H1 (cell line): ENCODE measurements at regions not wholly inside any gene's neighbourhood (a gene's known extent, or its start where the extent isn't known, plus 50 kb on each side); places are given as distances from the start of the nearest gene placed in this dataset.

Source experiments
- CTCF ChIA-PET: fragments of 300-600 bp; sonication (Branson Sonifier 250); formaldehyde crosslinking; loops from one replicate; lab custom pipeline; 2021; ENCODE audit not compliant: partially characterized antibody; lab: Charles Lee
- POLR2A ChIA-PET: fragments of 300-600 bp; sonication (Branson Sonifier 250); formaldehyde crosslinking; loops from one replicate; lab custom pipeline; 2021; ENCODE audit warnings: inconsistent platforms; ENCODE audit not compliant: partially characterized antibody; lab: Charles Lee
- DNase-seq, 2 experiments: peaks; one replicate each; pipeline versions ENCODE4 v3.0.0 to v3.0.0-alpha.2; 2010 to 2022; ENCODE audit warnings: low spot score in 2 of 2, low read depth in 1 of 2, mixed read lengths in 1 of 2
- FAIRE-seq: peaks from 2 replicates; lab custom pipeline; 2011; peaks lifted over from hg19 to GRCh38; lab: Jason Lieb, UNC
- H2AFZ ChIP-seq: 2 replicates; pipeline ENCODE4 v1.8.1; 2012; ENCODE audit warnings: low read length, inconsistent platforms
- H2AK5ac ChIP-seq: 2 replicates; pipeline ENCODE4 v1.6.1; 2013; ENCODE audit warnings: low read depth, low read length
- H2BK120ac ChIP-seq: replicated peaks from 2 replicates; pipeline ENCODE3; 2013; ENCODE audit warnings: low read depth, low read length, inconsistent platforms
- H2BK12ac ChIP-seq: 2 replicates; pipeline ENCODE4 v1.6.1; 2013; ENCODE audit warnings: low read depth, low read length
- H2BK15ac ChIP-seq: 2 replicates; pipeline ENCODE4 v1.6.1; 2013; ENCODE audit warnings: low read length
- H2BK20ac ChIP-seq: 2 replicates; pipeline ENCODE4 v1.6.1; 2013; ENCODE audit warnings: low read length
- H2BK5ac ChIP-seq: 2 replicates; pipeline ENCODE4 v1.6.1; 2013; ENCODE audit warnings: low read depth, low read length
- H3K14ac ChIP-seq: 2 replicates; pipeline ENCODE4 v1.6.1; 2013; ENCODE audit warnings: inconsistent platforms; ENCODE audit not compliant: insufficient read length
- H3K18ac ChIP-seq: 2 replicates; pipeline ENCODE4 v1.6.1; 2013; ENCODE audit warnings: low read length; ENCODE audit errors: extremely low read depth
- H3K23ac ChIP-seq: 2 replicates; pipeline ENCODE4 v1.6.1; 2013; ENCODE audit warnings: inconsistent platforms; ENCODE audit not compliant: insufficient read length
- H3K23me2 ChIP-seq: 2 replicates; pipeline ENCODE4 v1.6.1; 2013; ENCODE audit warnings: low read depth, low read length
- H3K27ac ChIP-seq: 2 replicates; pipeline ENCODE4 v1.6.1; 2011; ENCODE audit warnings: low read depth, low read length, inconsistent platforms
- H3K27me3 ChIP-seq, 4 experiments: replicated peaks in 1 of 4; 1 replicate in 1 of 4; 2 replicates in 3 of 4; pipeline versions ENCODE4 v1.6.1 to v1.8.1; 2011 to 2013; ENCODE audit warnings: low read length in 3 of 4, mild to moderate bottlenecking in 3 of 4, inconsistent platforms in 2 of 4, mixed read lengths in 2 of 4, moderate library complexity in 1 of 4; ENCODE audit not compliant: control insufficient read depth in 3 of 4, insufficient read depth in 3 of 4; ENCODE audit errors: extremely low read depth in 1 of 4
- H3K36me3 ChIP-seq, 4 experiments: 2 replicates each; pipeline versions ENCODE4 v1.6.1 to v1.8.1; 2011 to 2013; ENCODE audit warnings: mild to moderate bottlenecking in 4 of 4, low read length in 3 of 4, moderate library complexity in 2 of 4, control low read depth in 1 of 4, inconsistent platforms in 1 of 4; ENCODE audit not compliant: insufficient read depth in 4 of 4, control insufficient read depth in 2 of 4
- H3K4ac ChIP-seq: replicated peaks from 2 replicates; pipeline ENCODE3; 2013; ENCODE audit warnings: low read length, low read depth, mixed read lengths, inconsistent platforms; ENCODE audit not compliant: insufficient read length
- H3K4me1 ChIP-seq, 4 experiments: replicated peaks in 1 of 4; 1 replicate in 1 of 4; 2 replicates in 3 of 4; pipeline versions ENCODE4 v1.6.1 to v1.8.1; 2011 to 2013; ENCODE audit warnings: low read length in 3 of 4, inconsistent platforms in 2 of 4, mixed read lengths in 1 of 4; ENCODE audit not compliant: insufficient read depth in 4 of 4, control insufficient read depth in 3 of 4
- H3K4me2 ChIP-seq, 2 experiments: 2 replicates each; pipeline versions ENCODE4 v1.6.1 to v1.8.1; 2011 to 2013; ENCODE audit warnings: low read depth in 2 of 2, low read length in 2 of 2, control low read depth in 1 of 2, inconsistent platforms in 1 of 2, mild to moderate bottlenecking in 1 of 2; ENCODE audit not compliant: insufficient read depth in 1 of 2
- H3K4me3 ChIP-seq, 4 experiments: fragments of 200-600, 300-600 bp in 1 of 4; sonication (generic), shearing (Covaris generic), sonication (Bioruptor Twin) in 1 of 4; 2 replicates each; pipeline versions ENCODE4 v1.5.1 to v1.8.1; 2011 to 2016; ENCODE audit warnings: low read length in 4 of 4, low read depth in 3 of 4, control low read depth in 2 of 4, inconsistent platforms in 2 of 4, mild to moderate bottlenecking in 2 of 4, mixed read lengths in 1 of 4, moderate library complexity in 1 of 4; ENCODE audit not compliant: insufficient read depth in 2 of 4; ENCODE audit errors: extremely low read depth in 1 of 4
- H3K56ac ChIP-seq: replicated peaks from 2 replicates; pipeline ENCODE3; 2013; ENCODE audit warnings: low read depth, mild to moderate bottlenecking, mixed read lengths, low read length, inconsistent platforms; ENCODE audit not compliant: insufficient read length
- H3K79me1 ChIP-seq: 2 replicates; pipeline ENCODE4 v1.6.1; 2013; ENCODE audit warnings: low read depth, low read length, control low read depth
- H3K79me2 ChIP-seq, 2 experiments: 2 replicates each; pipeline versions ENCODE4 v1.6.1 to v1.8.1; 2012 to 2013; ENCODE audit warnings: low read length in 2 of 2, mild to moderate bottlenecking in 2 of 2, inconsistent platforms in 1 of 2; ENCODE audit not compliant: insufficient read depth in 2 of 2, control insufficient read depth in 1 of 2
- H3K9ac ChIP-seq, 4 experiments: replicated peaks in 1 of 4; 1 replicate in 1 of 4; 2 replicates in 3 of 4; pipeline versions ENCODE4 v1.6.1 to v1.8.1; 2011 to 2013; ENCODE audit warnings: low read depth in 3 of 4, low read length in 3 of 4, control low read depth in 2 of 4, mild to moderate bottlenecking in 2 of 4, moderate library complexity in 2 of 4, inconsistent platforms in 1 of 4; ENCODE audit errors: extremely low read depth in 1 of 4
- H3K9me3 ChIP-seq, 2 experiments: 2 replicates each; pipeline versions ENCODE4 v1.6.1 to v1.8.1; 2012 to 2013; ENCODE audit warnings: mild to moderate bottlenecking in 2 of 2, moderate library complexity in 2 of 2, control low read depth in 1 of 2, inconsistent platforms in 1 of 2, low read depth in 1 of 2, low read length in 1 of 2, mixed read lengths in 1 of 2; ENCODE audit not compliant: insufficient read depth in 2 of 2
- H4K20me1 ChIP-seq, 2 experiments: replicated peaks in 1 of 2; 2 replicates each; pipeline versions ENCODE3 to v1.8.1; 2011 to 2013; ENCODE audit warnings: inconsistent platforms in 2 of 2, low read length in 2 of 2, mild to moderate bottlenecking in 1 of 2; ENCODE audit not compliant: insufficient read depth in 2 of 2, control insufficient read depth in 1 of 2
- H4K5ac ChIP-seq: 2 replicates; pipeline ENCODE4 v1.6.1; 2013; ENCODE audit warnings: low read length, low read depth, mixed read lengths, inconsistent platforms; ENCODE audit not compliant: insufficient read length
- H4K8ac ChIP-seq: 2 replicates; pipeline ENCODE4 v1.8.0; 2013; ENCODE audit warnings: mild to moderate bottlenecking, moderate library complexity, low read length, inconsistent platforms; ENCODE audit not compliant: insufficient read depth; ENCODE audit errors: extremely low read depth
- H4K91ac ChIP-seq: replicated peaks from 2 replicates; pipeline ENCODE3; 2013; ENCODE audit warnings: low read length, mixed read lengths, inconsistent platforms; ENCODE audit not compliant: insufficient read length
- WGBS, 2 experiments: shearing (Covaris generic) in 1 of 2; methylation state at CpG; one replicate each; pipeline versions ENCODE4 v1.1.6 to v1.1.7; 2013 to 2015; ENCODE audit warnings: low lambda C conversion rate in 2 of 2, mixed read lengths in 2 of 2, inconsistent platforms in 1 of 2, low coverage in 1 of 2, missing lambda C conversion rate in 1 of 2; ENCODE audit not compliant: insufficient replicate concordance in 2 of 2, insufficient coverage in 1 of 2, insufficient read length in 1 of 2; ENCODE audit errors: extremely low coverage in 1 of 2, missing lambda C conversion rate in 1 of 2; 5-methylcytosine and 5-hydroxymethylcytosine counted together

DNA sequence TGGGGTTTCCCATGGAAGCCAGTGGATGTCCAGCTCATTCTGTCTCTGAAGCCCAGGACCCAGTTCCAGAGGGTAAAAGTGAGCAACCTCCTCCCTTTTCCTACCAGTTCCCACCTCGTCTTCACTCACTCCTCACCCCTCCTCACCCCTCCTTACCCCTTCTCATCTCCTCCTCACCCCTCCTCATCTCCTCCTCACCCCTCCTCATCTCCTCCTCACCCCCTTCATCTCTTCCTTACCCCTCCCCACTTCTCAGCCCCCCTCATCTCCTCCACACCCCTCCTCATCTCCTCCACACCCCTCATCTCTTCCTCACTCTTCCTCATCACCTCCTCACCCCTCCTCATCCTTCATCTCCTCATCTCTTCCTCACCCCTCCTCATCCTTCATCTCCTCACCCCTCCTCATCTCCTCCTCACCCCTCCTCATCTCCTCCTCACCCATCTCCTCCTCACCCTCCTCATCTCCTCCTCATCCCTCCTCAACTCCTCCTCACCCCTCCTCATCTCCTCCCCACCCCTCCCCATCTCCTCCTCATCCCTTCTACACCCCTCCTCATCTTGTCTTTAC, 246.1 kb downstream of the MYLK4 start:
- Histone ChIP-seq H3K9me3 (no peaks in the 10 kb centered on the region; a peak in 1 of 4 replicates), H4K91ac (no peak overlapping the region), H4K8ac (no peak overlapping the region), H3K9ac (no peak overlapping the region), H3K4ac (no peak overlapping the region), H4K20me1 (no peaks in the 10 kb centered on the region), H3K4me2 (no peak overlapping the region), H3K4me1 (no peaks in the 10 kb centered on the region; a peak in 2 of 7 replicates), H3K56ac (no peak overlapping the region), H2BK120ac (no peak overlapping the region), H3K79me1 (no peaks in the 10 kb centered on the region), H3K14ac (no peak overlapping the region), H3K36me3 (no peaks in the 10 kb centered on the region), H2BK12ac (no peak overlapping the region), H2BK5ac (no peak overlapping the region), H3K23me2 (no peaks in the 10 kb centered on the region; the same call in 1 of the 2 replicates), H3K27ac (no peak overlapping the region), H2AFZ (no peak overlapping the region), H3K79me2 (no peaks in the 10 kb centered on the region), H2BK20ac (no peak overlapping the region), H4K5ac (no peak overlapping the region), H2BK15ac (no peak overlapping the region), H2AK5ac (no peak overlapping the region), H3K4me3 (no peak overlapping the region), H3K18ac (no peak overlapping the region), H3K23ac (no peak overlapping the region), H3K27me3 (no peaks in the 10 kb centered on the region)
- ChIA-PET POLR2A (no interaction called here), CTCF (interaction anchor here (1.4 to 1.5 kb wide), 2 partner anchors 11 to 908 kb away, joined by 3 read pairs; no protein-coding TSS in a partner anchor)
- WGBS, 2 experiments = no CpG with 5 or more reads among the region's 1 CpG
- no peak for FAIRE-seq
- DNase-seq = no peak
